SK-N-MC (cell line): ENCODE measurements at regions not wholly inside any gene's neighbourhood (a gene's known extent, or its start where the extent isn't known, plus 50 kb on each side); places are given as distances from the start of the nearest gene placed in this dataset.

Source experiments
- EZH2 ChIP-seq: fragments of 200-600 bp; sonication (generic); IDR thresholded peaks from one replicate; pipeline ENCODE4 v1.6.1; 2017; ENCODE audit warnings: antibody characterized with exemption
- FOXP2 ChIP-seq: optimal IDR thresholded peaks from 2 replicates; pipeline ENCODE3; 2011; ENCODE audit warnings: mild to moderate bottlenecking, moderate library complexity; ENCODE audit not compliant: insufficient read depth; ENCODE audit errors: extremely low read length, control extremely low read depth
- POLR2AphosphoS5 ChIP-seq: IDR thresholded peaks from 2 replicates; pipeline ENCODE4 v1.6.1; 2012; ENCODE audit warnings: mild to moderate bottlenecking, low read depth, low read length, borderline replicate concordance

- no peak for TF ChIP-seq POLR2AphosphoS5
- TF ChIP-seq EZH2: no peak
- TF ChIP-seq FOXP2: no peak
Measured at GRCh38 chr5:18798058-18798457, 1163.8 kb downstream of the TAF11L14 start.
